Erythroblast (primary cell): ENCODE measurements at regions not wholly inside any gene's neighbourhood (a gene's known extent, or its start where the extent isn't known, plus 50 kb on each side); places are given as distances from the start of the nearest gene placed in this dataset.

ENCODE experiments used
- GATA1 ChIP-seq: IDR thresholded peaks from 2 replicates; pipeline ENCODE4 v1.6.1; 2011; ENCODE audit warnings: low read depth, mild to moderate bottlenecking, control low read depth, low read length, moderate library complexity
- POLR2A ChIP-seq: IDR thresholded peaks from 2 replicates; pipeline ENCODE4 v1.6.1; 2011; ENCODE audit warnings: mild to moderate bottlenecking, low read length

DNA sequence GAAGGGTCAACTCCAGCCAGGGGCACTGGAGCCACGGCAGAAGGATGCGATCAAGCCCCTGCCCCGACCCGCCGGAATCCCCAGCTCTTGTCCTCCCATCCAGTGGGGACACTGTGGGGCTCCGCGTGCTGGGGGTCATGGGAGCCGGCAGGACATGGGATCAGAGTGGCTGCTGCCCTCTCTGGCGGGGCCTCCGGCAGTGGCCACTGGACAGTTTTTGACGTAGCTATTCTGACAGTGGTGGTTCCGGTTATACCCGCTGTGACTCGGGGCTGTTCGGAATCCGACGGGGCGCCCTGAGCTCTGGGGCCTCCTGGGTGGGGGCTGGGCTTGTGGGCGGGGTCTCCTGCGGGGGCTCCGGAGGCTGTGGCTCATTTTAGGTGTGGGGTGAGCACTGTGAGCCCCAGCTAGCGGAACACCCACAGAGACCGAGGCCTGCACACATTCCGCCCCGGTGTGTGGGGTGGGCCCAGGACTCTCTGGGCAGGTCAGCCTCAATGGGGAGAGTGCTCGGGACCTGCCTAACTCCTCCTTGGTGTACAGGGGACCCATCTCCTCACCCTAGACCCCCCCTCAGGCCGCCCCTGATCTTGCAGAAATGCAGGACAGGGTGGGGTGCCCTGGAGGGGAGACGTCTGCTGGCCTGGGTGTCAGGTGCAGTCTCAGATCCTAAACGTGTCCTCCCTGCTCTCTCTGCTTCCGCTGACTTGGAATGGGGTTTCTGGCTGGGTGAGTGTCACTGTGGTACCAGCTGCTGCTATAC is 374.2 kb downstream of the TMEM121 start:
- TF ChIP-seq POLR2A (no peak), GATA1 (no peak)
